ENCODE measurements at regions not wholly inside any gene's neighbourhood (a gene's known extent, or its start where the extent isn't known, plus 50 kb on each side); places are given as distances from the start of the nearest gene placed in this dataset.

GRCh38 chr2:14557916-14558315 lies 74.6 kb upstream of the LRATD1 start:
- no peaks in the 10 kb centered on the region for H3F3A ChIP-seq (ENCODE audit: insufficient read depth, low read length)
- H3K9ac ChIP-seq (ENCODE audit: low read length) = no peak overlapping the region
- no peak overlapping the region for H3K4me2 ChIP-seq (ENCODE audit: low read depth, low read length)
- no peaks in the 10 kb centered on the region for H3K36me3 ChIP-seq (replicated peaks; ENCODE audit: insufficient read depth, low read length)
- no peak overlapping the region for H2AFZ ChIP-seq (ENCODE audit: low read length)
- H3K4me3 ChIP-seq (ENCODE audit: low read length) = no peak overlapping the region
- H3K9me3 ChIP-seq (replicated peaks; ENCODE audit: insufficient read depth, low read length) = no peaks in the 10 kb centered on the region
- H3K27me3 ChIP-seq (replicated peaks; ENCODE audit: insufficient read depth, low read length) = no peaks in the 10 kb centered on the region
- H3K4me1 ChIP-seq (ENCODE audit: low read length) = no peaks in the 10 kb centered on the region
- H3K79me2 ChIP-seq (ENCODE audit: low read length) = no peaks in the 10 kb centered on the region
- no peaks in the 10 kb centered on the region for H3K9me2 ChIP-seq (replicated peaks; ENCODE audit: insufficient read depth, low read length)
- no peak for TF ChIP-seq EZH2phosphoT487 (IDR thresholded peaks at IDR 0.05; ENCODE audit: low read length)
- no peak for TF ChIP-seq EZH2 (optimal IDR thresholded peaks at IDR 0.05; ENCODE audit: low read depth, low read length)
- TF ChIP-seq CTCF (IDR thresholded peaks at IDR 0.05; ENCODE audit: low read length) = no peak
- DNase-seq = no peak
- no peaks in the 10 kb centered on the region for H4K20me1 ChIP-seq (ENCODE audit: insufficient read depth, low read length)
- H3K27ac ChIP-seq (ENCODE audit: low read length) = no peak overlapping the region

GRCh38 chr2:14558335-14558919 lies 74.1 kb upstream of the LRATD1 start:
- Histone ChIP-seq H3K27me3 (replicated peaks; ENCODE audit: insufficient read depth, low read length) (no peaks in the 10 kb centered on the region), H3K9me2 (replicated peaks; ENCODE audit: insufficient read depth, low read length) (no peaks in the 10 kb centered on the region), H2AFZ (ENCODE audit: low read length) (no peak overlapping the region), H3K9ac (ENCODE audit: low read length) (no peak overlapping the region), H3K4me2 (ENCODE audit: low read depth, low read length) (no peak overlapping the region), H3K79me2 (ENCODE audit: low read length) (no peaks in the 10 kb centered on the region), H3K4me3 (ENCODE audit: low read length) (no peak overlapping the region), H4K20me1 (ENCODE audit: insufficient read depth, low read length) (no peaks in the 10 kb centered on the region), H3K4me1 (ENCODE audit: low read length) (no peaks in the 10 kb centered on the region), H3K36me3 (replicated peaks; ENCODE audit: insufficient read depth, low read length) (no peaks in the 10 kb centered on the region), H3K27ac (ENCODE audit: low read length) (no peak overlapping the region), H3K9me3 (replicated peaks; ENCODE audit: insufficient read depth, low read length) (no peaks in the 10 kb centered on the region), H3F3A (ENCODE audit: insufficient read depth, low read length) (no peaks in the 10 kb centered on the region)
- DNase-seq = no peak
- TF ChIP-seq EZH2phosphoT487 (IDR thresholded peaks at IDR 0.05; ENCODE audit: low read length) (no peak), CTCF (IDR thresholded peaks at IDR 0.05; ENCODE audit: low read length) (no peak), EZH2 (optimal IDR thresholded peaks at IDR 0.05; ENCODE audit: low read depth, low read length) (no peak)

GRCh38 chr2:14560716-14561115 lies 71.8 kb upstream of the LRATD1 start:
- Histone ChIP-seq H3K9ac (ENCODE audit: low read length) (no peak overlapping the region), H3K27ac (ENCODE audit: low read length) (no peak overlapping the region), H3K9me3 (replicated peaks; ENCODE audit: insufficient read depth, low read length) (no peaks in the 10 kb centered on the region), H3K27me3 (replicated peaks; ENCODE audit: insufficient read depth, low read length) (no peaks in the 10 kb centered on the region), H3F3A (ENCODE audit: insufficient read depth, low read length) (no peaks in the 10 kb centered on the region), H3K4me2 (ENCODE audit: low read depth, low read length) (no peak overlapping the region), H2AFZ (ENCODE audit: low read length) (no peak overlapping the region), H3K4me3 (ENCODE audit: low read length) (no peak overlapping the region), H4K20me1 (ENCODE audit: insufficient read depth, low read length) (no peaks in the 10 kb centered on the region), H3K79me2 (ENCODE audit: low read length) (no peaks in the 10 kb centered on the region), H3K4me1 (ENCODE audit: low read length) (no peaks in the 10 kb centered on the region), H3K9me2 (replicated peaks; ENCODE audit: insufficient read depth, low read length) (no peaks in the 10 kb centered on the region), H3K36me3 (replicated peaks; ENCODE audit: insufficient read depth, low read length) (no peaks in the 10 kb centered on the region)
- no peak for TF ChIP-seq EZH2 (optimal IDR thresholded peaks at IDR 0.05; ENCODE audit: low read depth, low read length)
- TF ChIP-seq EZH2phosphoT487 (IDR thresholded peaks at IDR 0.05; ENCODE audit: low read length) = no peak
- TF ChIP-seq CTCF (IDR thresholded peaks at IDR 0.05; ENCODE audit: low read length) = no peak
- DNase-seq = no peak
